Suprapubic skin (tissue), 4 donors: ENCODE measurements at regions not wholly inside any gene's neighbourhood (a gene's known extent, or its start where the extent isn't known, plus 50 kb on each side); places are given as distances from the start of the nearest gene placed in this dataset.

Experiments
- DNase-seq, 2 donors: peaks; one replicate each; pipeline ENCODE4 v3.0.0-alpha.2; 2019; ENCODE audit warnings: low spot score in 2 of 2
- H3K27ac ChIP-seq: fragments of 200-600 bp; sonication (generic); one replicate; pipeline ENCODE4 v1.5.1; 2019
- H3K27me3 ChIP-seq: fragments of 200-600 bp; sonication (generic); one replicate; pipeline ENCODE4 v1.5.1; 2019
- H3K36me3 ChIP-seq: fragments of 200-600 bp; sonication (generic); one replicate; pipeline ENCODE4 v1.5.1; 2019
- H3K4me1 ChIP-seq: fragments of 200-600 bp; sonication (generic); one replicate; pipeline ENCODE4 v1.5.1; 2019
- H3K4me3 ChIP-seq: fragments of 200-600 bp; sonication (generic); one replicate; pipeline ENCODE4 v1.5.1; 2019; ENCODE audit warnings: mild to moderate bottlenecking
- H3K9me3 ChIP-seq: fragments of 200-600 bp; sonication (generic); one replicate; pipeline ENCODE4 v1.5.1; 2019
- EP300 ChIP-seq: sonication (generic); formaldehyde crosslinking; IDR thresholded peaks from one replicate; pipeline ENCODE4 v1.6.1; 2017; ENCODE audit warnings: antibody characterized with exemption
- POLR2A ChIP-seq, 2 donors: fragments of 450-650 bp; IDR thresholded peaks; one replicate each; pipeline ENCODE4 v1.6.1; 2017; ENCODE audit warnings: antibody characterized with exemption in 2 of 2, mild to moderate bottlenecking in 2 of 2, moderate library complexity in 2 of 2
- POLR2AphosphoS5 ChIP-seq, 3 donors: sonication (generic); formaldehyde crosslinking; IDR thresholded peaks; one replicate each; pipeline ENCODE4 v1.6.1; 2017; ENCODE audit warnings: antibody characterized with exemption in 3 of 3
- WGBS: methylation state at CpG from one replicate; pipeline ENCODE4 v1.1.5; 2018; 5-methylcytosine and 5-hydroxymethylcytosine counted together
- TF ChIP-seq, protein P1 (sequence below), 2 donors: fragments of 200-600 bp in 1 of 2; fragments of 450-650 bp in 1 of 2; sonication (generic) in 1 of 2; IDR thresholded peaks; one replicate each; pipeline ENCODE4 v1.5.1; 2016 to 2019; ENCODE audit warnings: antibody characterized with exemption in 2 of 2, mild to moderate bottlenecking in 1 of 2, moderate library complexity in 1 of 2

- 80% methylated on average over 8 of the region's 8 CpGs for WGBS
Measured at GRCh38 chr13:34777089-34777913, 164.8 kb upstream of the NBEA start.

GRCh38 chr13:34777914-34778303, 164.2 kb upstream of the NBEA start:
- Histone ChIP-seq H3K4me3 (no peak overlapping the region), H3K27ac (no peak overlapping the region), H3K9me3 (peaks cover 5% of the 10 kb centered on the region), H3K4me1 (no peaks in the 10 kb centered on the region), H3K36me3 (no peaks in the 10 kb centered on the region), H3K27me3 (no peaks in the 10 kb centered on the region)
- WGBS: 78% methylated on average over 5 of the region's 5 CpGs
- no peak for DNase-seq
- TF ChIP-seq POLR2AphosphoS5 (IDR thresholded peaks at IDR 0.05) (no peak), POLR2A (IDR thresholded peaks at IDR 0.05) (no peak), EP300 (no peak)
- TF ChIP-seq, protein P1, sequence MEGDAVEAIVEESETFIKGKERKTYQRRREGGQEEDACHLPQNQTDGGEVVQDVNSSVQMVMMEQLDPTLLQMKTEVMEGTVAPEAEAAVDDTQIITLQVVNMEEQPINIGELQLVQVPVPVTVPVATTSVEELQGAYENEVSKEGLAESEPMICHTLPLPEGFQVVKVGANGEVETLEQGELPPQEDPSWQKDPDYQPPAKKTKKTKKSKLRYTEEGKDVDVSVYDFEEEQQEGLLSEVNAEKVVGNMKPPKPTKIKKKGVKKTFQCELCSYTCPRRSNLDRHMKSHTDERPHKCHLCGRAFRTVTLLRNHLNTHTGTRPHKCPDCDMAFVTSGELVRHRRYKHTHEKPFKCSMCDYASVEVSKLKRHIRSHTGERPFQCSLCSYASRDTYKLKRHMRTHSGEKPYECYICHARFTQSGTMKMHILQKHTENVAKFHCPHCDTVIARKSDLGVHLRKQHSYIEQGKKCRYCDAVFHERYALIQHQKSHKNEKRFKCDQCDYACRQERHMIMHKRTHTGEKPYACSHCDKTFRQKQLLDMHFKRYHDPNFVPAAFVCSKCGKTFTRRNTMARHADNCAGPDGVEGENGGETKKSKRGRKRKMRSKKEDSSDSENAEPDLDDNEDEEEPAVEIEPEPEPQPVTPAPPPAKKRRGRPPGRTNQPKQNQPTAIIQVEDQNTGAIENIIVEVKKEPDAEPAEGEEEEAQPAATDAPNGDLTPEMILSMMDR (IDR thresholded peaks at IDR 0.05): no peak

More at GRCh38 chr13:34777089-34777913, 164.8 kb upstream of the NBEA start:
- Histone ChIP-seq H3K9me3 (no peaks in the 10 kb centered on the region), H3K4me3 (no peak overlapping the region), H3K36me3 (no peaks in the 10 kb centered on the region), H3K4me1 (no peaks in the 10 kb centered on the region), H3K27me3 (no peaks in the 10 kb centered on the region), H3K27ac (no peak overlapping the region)
- TF ChIP-seq EP300: no peak
- TF ChIP-seq, protein P1 (IDR thresholded peaks at IDR 0.05): no peak
- no peak for TF ChIP-seq POLR2A (IDR thresholded peaks at IDR 0.05)
- no peak for TF ChIP-seq POLR2AphosphoS5 (IDR thresholded peaks at IDR 0.05)
- no peak for DNase-seq

- H3K9me3 ChIP-seq: peaks cover 8% of the 10 kb centered on the region
- H3K4me1 ChIP-seq: no peaks in the 10 kb centered on the region
- H3K36me3 ChIP-seq: no peaks in the 10 kb centered on the region
- 76% methylated on average over 6 of the region's 6 CpGs for WGBS
- no peaks in the 10 kb centered on the region for H3K27me3 ChIP-seq
- DNase-seq: no peak
- no peak overlapping the region for H3K27ac ChIP-seq
- H3K4me3 ChIP-seq: no peak overlapping the region
- TF ChIP-seq, protein P1 (IDR thresholded peaks at IDR 0.05): no peak
- TF ChIP-seq EP300: no peak
- no peak for TF ChIP-seq POLR2A (IDR thresholded peaks at IDR 0.05)
- no peak for TF ChIP-seq POLR2AphosphoS5 (IDR thresholded peaks at IDR 0.05)
Measured at GRCh38 chr13:34779171-34779570, 162.9 kb upstream of the NBEA start.

- H3K4me3 ChIP-seq: no peak overlapping the region
- WGBS: 64% methylated on average over 2 of the region's 2 CpGs
- H3K27me3 ChIP-seq: no peaks in the 10 kb centered on the region
- no peaks in the 10 kb centered on the region for H3K36me3 ChIP-seq
- no peak for DNase-seq
- H3K4me1 ChIP-seq: no peaks in the 10 kb centered on the region
- peaks cover 13% of the 10 kb centered on the region for H3K9me3 ChIP-seq
- H3K27ac ChIP-seq: no peak overlapping the region
- TF ChIP-seq POLR2AphosphoS5 (IDR thresholded peaks at IDR 0.05) (no peak), EP300 (no peak), POLR2A (IDR thresholded peaks at IDR 0.05) (no peak)
- TF ChIP-seq, protein P1 (IDR thresholded peaks at IDR 0.05): no peak
Measured at GRCh38 chr13:34793301-34793700, 148.8 kb upstream of the NBEA start.

GRCh38 chr13:34803756-34804155, 138.3 kb upstream of the NBEA start:
- Histone ChIP-seq H3K36me3 (no peaks in the 10 kb centered on the region), H3K4me3 (no peak overlapping the region), H3K4me1 (no peaks in the 10 kb centered on the region), H3K9me3 (no peaks in the 10 kb centered on the region), H3K27ac (no peak overlapping the region), H3K27me3 (no peaks in the 10 kb centered on the region)
- 80% methylated on average over 4 of the region's 4 CpGs for WGBS
- TF ChIP-seq EP300 (no peak), POLR2A (IDR thresholded peaks at IDR 0.05) (no peak)
- no peak for DNase-seq
